RWPE2 (cell line): ENCODE measurements at regions not wholly inside any gene's neighbourhood (a gene's known extent, or its start where the extent isn't known, plus 50 kb on each side); places are given as distances from the start of the nearest gene placed in this dataset.

ENCODE experiments used
- ATAC-seq: fragments of 200-7000 bp; cut with Tn5 transposase; 3 replicates; pipeline ENCODE4 v1.9.1; 2021; ENCODE audit warnings: low read depth
- DNase-seq: peaks from one replicate; pipeline ENCODE4 v3.0.0-alpha.2; 2020; ENCODE audit warnings: low spot score
- H3K27ac ChIP-seq: fragments of 450-650 bp; 2 replicates; pipeline ENCODE4 v1.5.1; 2017; ENCODE audit warnings: mild to moderate bottlenecking; ENCODE audit not compliant: poor library complexity, severe bottlenecking
- H3K27me3 ChIP-seq: fragments of 250-450 bp; sonication (Bioruptor Pico); 2 replicates; pipeline ENCODE4 v1.5.1; 2021; ENCODE audit warnings: mild to moderate bottlenecking, moderate library complexity; ENCODE audit not compliant: insufficient read depth, poor library complexity, severe bottlenecking
- H3K36me3 ChIP-seq: fragments of 250-450 bp; sonication (Bioruptor Pico); 2 replicates; pipeline ENCODE4 v1.5.1; 2020; ENCODE audit warnings: low read depth, mild to moderate bottlenecking, moderate library complexity
- H3K4me1 ChIP-seq: fragments of 250-450 bp; sonication (Bioruptor Pico); 2 replicates; pipeline ENCODE4 v1.5.1; 2021; ENCODE audit warnings: mild to moderate bottlenecking, moderate library complexity; ENCODE audit not compliant: insufficient read depth, poor library complexity, severe bottlenecking
- H3K4me3 ChIP-seq: fragments of 250-450 bp; sonication (Bioruptor Pico); 2 replicates; pipeline ENCODE4 v1.5.1; 2021; ENCODE audit warnings: mild to moderate bottlenecking, moderate library complexity; ENCODE audit not compliant: severe bottlenecking
- H3K9me3 ChIP-seq: fragments of 250-450 bp; sonication (Bioruptor Pico); 2 replicates; pipeline ENCODE4 v1.5.1; 2021; ENCODE audit warnings: mild to moderate bottlenecking, moderate library complexity; ENCODE audit not compliant: severe bottlenecking
- CTCF ChIP-seq: fragments of 450-650 bp; IDR thresholded peaks from one replicate; pipeline ENCODE4 v1.5.1; 2017; ENCODE audit warnings: mild to moderate bottlenecking, moderate library complexity; ENCODE audit not compliant: poor library complexity, severe bottlenecking

- TF ChIP-seq CTCF = no peak
- Histone ChIP-seq H3K27me3 (no peaks in the 10 kb centered on the region), H3K9me3 (no peaks in the 10 kb centered on the region), H3K4me1 (no peaks in the 10 kb centered on the region), H3K27ac (no peak overlapping the region), H3K36me3 (no peaks in the 10 kb centered on the region), H3K4me3 (no peak overlapping the region)
- DNase-seq (no peak), ATAC-seq (no peak)
Observed at GRCh38 chr2:137764646-137765045, 199.6 kb upstream of the HNMT start.

- no peaks in the 10 kb centered on the region for H3K9me3 ChIP-seq
- no peaks in the 10 kb centered on the region for H3K4me1 ChIP-seq
- ATAC-seq (no peak), DNase-seq (no peak)
- H3K27me3 ChIP-seq = no peaks in the 10 kb centered on the region
- TF ChIP-seq CTCF = no peak
- H3K36me3 ChIP-seq = no peaks in the 10 kb centered on the region
- H3K4me3 ChIP-seq = no peak overlapping the region
- H3K27ac ChIP-seq = no peak overlapping the region
Observed at GRCh38 chr2:137769406-137769805, 194.9 kb upstream of the HNMT start.

GRCh38 chr2:137770166-137770565 is 194.1 kb upstream of the HNMT start:
- DNase-seq (no peak), ATAC-seq (no peak)
- H3K4me3 ChIP-seq = no peak overlapping the region
- no peaks in the 10 kb centered on the region for H3K36me3 ChIP-seq
- H3K27ac ChIP-seq = no peak overlapping the region
- H3K27me3 ChIP-seq = no peaks in the 10 kb centered on the region
- no peak for TF ChIP-seq CTCF
- H3K4me1 ChIP-seq = no peaks in the 10 kb centered on the region
- no peaks in the 10 kb centered on the region for H3K9me3 ChIP-seq

- Histone ChIP-seq H3K4me3 (no peak overlapping the region), H3K9me3 (no peaks in the 10 kb centered on the region), H3K36me3 (no peaks in the 10 kb centered on the region), H3K4me1 (no peaks in the 10 kb centered on the region), H3K27me3 (no peaks in the 10 kb centered on the region), H3K27ac (no peak overlapping the region)
- DNase-seq (no peak), ATAC-seq (no peak)
- TF ChIP-seq CTCF = no peak
Observed at GRCh38 chr2:137771064-137771463, 193.2 kb upstream of the HNMT start.

- Histone ChIP-seq H3K9me3 (no peaks in the 10 kb centered on the region), H3K4me1 (no peaks in the 10 kb centered on the region), H3K27me3 (no peaks in the 10 kb centered on the region), H3K36me3 (no peaks in the 10 kb centered on the region), H3K4me3 (no peak overlapping the region), H3K27ac (no peak overlapping the region)
- no peak for DNase-seq
- no peak for TF ChIP-seq CTCF
- ATAC-seq = no peak
Observed at GRCh38 chr2:137772451-137772850, 191.8 kb upstream of the HNMT start.
